ENCODE measurements at regions not wholly inside any gene's neighbourhood (a gene's known extent, or its start where the extent isn't known, plus 50 kb on each side); places are given as distances from the start of the nearest gene placed in this dataset.

DNA sequence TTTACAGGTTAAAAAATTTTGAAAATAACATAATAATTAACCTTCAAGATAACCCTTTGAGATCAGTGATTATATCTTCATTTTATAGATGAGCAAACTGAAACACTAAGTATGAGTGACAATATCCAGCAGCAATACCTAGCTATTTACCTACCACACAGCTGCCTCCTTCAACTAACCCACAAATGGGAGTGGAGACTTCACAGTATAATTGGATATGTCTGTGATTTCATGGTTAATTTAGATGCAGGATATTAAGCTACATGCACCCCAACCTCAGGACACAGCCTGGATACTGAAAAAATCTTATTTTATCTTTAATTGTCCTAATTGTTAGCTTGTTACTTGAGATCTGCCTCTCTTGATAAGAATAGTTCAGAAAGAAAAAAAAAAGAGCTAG is 297.2 kb upstream of the ANO5 start:
- TF ChIP-seq, protein P1, sequence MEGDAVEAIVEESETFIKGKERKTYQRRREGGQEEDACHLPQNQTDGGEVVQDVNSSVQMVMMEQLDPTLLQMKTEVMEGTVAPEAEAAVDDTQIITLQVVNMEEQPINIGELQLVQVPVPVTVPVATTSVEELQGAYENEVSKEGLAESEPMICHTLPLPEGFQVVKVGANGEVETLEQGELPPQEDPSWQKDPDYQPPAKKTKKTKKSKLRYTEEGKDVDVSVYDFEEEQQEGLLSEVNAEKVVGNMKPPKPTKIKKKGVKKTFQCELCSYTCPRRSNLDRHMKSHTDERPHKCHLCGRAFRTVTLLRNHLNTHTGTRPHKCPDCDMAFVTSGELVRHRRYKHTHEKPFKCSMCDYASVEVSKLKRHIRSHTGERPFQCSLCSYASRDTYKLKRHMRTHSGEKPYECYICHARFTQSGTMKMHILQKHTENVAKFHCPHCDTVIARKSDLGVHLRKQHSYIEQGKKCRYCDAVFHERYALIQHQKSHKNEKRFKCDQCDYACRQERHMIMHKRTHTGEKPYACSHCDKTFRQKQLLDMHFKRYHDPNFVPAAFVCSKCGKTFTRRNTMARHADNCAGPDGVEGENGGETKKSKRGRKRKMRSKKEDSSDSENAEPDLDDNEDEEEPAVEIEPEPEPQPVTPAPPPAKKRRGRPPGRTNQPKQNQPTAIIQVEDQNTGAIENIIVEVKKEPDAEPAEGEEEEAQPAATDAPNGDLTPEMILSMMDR (IDR thresholded peaks at IDR 0.05): no peak

DNA sequence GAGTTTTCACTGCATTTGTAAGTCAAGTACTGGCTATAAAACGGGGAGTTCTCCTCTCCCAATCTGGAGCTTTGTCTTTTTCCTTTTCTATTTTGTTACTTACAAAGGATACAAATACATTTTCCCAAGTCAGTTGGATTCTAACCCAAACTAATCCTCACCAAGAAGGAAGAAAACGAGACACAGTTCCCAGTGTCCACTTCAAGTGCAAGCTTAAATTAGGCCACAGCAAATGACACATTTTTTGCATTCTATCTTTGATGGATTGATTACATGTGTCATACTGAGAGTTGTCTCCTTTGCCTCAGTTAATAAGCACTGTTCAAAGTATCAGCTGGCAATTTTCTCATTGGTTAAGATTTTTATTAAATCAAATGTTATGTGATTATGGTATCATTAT is 296.7 kb upstream of the ANO5 start:
- TF ChIP-seq, protein P1 (IDR thresholded peaks at IDR 0.05): no peak

DNA sequence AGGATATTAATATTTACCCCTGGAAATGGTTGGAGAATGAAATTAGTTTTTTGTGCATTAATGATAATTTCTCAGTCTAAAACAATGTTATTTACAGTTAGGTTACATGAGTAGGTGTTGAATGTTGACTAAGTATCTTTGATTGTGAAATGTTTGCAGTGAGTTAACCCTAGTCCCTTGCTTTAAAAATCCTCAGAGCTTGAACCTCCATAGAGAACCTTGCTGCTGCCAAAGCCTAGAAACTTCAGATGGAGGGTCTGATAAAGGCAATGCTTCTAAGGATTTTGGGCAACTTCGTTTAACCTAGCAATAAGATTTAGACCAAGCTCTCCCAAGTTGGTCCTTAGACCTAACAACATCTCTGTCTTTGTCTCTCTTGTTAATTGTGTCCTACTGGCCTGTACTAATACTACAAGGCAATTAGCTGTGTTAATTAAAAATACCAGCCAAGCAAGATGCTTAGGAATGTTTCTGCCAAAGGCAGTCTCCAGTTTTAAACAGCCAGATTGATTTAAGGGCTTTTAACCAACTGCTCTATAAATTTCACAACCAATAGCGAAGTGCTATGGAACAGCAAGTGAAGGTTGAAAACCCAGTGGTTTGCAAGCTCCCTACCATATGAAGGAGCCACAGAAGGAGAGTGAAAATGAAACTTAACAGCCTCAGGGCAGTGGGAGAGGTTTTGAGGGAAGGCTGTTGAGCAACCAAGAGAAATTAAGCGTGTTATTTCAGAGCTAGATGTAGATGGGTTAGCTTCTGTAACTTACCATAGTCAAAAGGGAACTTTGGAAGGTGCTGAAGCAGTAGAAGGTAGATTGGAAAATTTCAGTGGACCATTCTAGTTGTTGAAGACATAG is 295.9 kb upstream of the ANO5 start:
- TF ChIP-seq, protein P1 (IDR thresholded peaks at IDR 0.05): no peak

DNA sequence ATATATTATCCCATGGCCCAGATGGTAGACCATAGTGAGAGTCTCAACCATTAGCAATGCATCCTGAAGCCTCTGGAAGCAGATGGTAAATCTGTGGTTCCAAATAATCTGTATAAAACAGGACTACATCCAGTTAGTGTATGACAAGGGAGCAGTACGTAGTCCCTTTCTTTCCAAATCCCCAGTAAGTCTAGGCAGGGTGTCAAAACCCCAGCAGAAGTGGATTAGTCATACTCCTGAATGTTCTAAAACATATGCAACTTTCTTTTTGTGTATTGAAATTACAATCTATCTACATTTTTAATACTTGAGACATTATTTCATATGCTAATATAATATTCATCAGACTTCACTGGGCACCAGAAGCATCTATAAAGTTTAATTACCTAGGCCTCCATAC is 295.1 kb upstream of the ANO5 start:
- TF ChIP-seq, protein P1 (IDR thresholded peaks at IDR 0.05): no peak

DNA sequence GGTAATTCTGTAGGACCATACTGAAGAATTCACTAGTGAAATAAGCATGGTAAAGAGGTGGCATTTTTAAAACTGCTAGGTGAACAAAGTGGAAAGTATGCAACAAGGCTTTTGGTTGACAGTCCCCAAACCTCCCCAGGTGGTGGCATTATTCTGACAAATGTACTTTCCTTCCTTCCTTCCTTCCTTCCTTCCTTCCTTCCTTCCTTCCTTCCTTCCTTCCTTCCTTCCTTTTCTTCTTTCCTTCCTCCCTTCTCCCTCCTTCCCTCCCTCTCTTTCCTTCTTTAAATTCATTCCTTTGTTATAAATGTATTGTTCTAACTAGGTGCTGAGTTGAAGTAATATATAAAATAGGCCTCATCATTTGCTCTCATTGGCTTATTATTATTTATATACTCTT is 284.7 kb upstream of the ANO5 start:
- TF ChIP-seq, protein P1 (IDR thresholded peaks at IDR 0.05): no peak

DNA sequence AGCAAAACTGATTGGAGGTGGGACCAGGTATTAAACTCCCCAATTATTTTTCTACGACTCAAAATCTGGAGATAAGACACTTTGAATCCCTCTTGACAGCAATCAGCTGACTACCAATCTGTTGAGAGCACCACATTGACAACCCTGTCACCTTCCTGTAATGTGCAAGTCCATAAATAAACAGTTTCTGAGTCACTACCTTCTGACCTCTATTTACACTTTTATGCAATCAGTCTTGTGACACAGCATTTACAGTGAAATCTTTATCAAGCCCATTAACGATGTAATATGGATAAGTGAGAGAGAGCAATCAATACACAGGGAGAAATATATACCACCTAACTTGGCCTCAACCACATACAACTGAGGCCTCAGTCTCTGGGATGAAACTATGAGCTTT is 283.7 kb upstream of the ANO5 start:
- TF ChIP-seq, protein P1 (IDR thresholded peaks at IDR 0.05): no peak

DNA sequence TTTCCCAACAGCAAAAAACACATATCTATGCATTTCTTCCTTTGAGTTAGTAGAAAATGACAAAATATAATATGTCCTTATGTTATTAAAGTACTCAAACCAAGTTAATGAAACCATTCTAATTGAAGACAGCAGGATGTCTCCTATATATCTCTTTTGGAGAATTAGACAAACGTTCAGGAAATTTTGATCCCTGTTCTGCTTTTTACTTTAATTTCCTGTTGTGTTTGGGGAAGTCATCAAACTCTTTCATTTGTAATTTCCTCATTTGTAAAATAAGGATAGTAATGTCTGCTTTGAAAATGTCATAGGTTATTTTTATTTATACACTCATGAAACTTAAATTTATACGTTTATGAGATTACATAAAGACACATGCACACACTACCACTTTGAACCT is 281.8 kb upstream of the ANO5 start:
- TF ChIP-seq, protein P1 (IDR thresholded peaks at IDR 0.05): no peak

Data from LNCAP (cell line).